ENCODE measurements at regions not wholly inside any gene's neighbourhood (a gene's known extent, or its start where the extent isn't known, plus 50 kb on each side); places are given as distances from the start of the nearest gene placed in this dataset.
"Not testable (repeated sequence)": the region's sequence is repeated elsewhere in the genome, so short reads cannot be mapped to it uniquely, and the experiment has no call there.

GRCh38 chr13:91052876-91053275 is 294.6 kb upstream of the MIR17HG start:
- in situ Hi-C loops (cut with HindIII; ENCODE audit: low sequenced_read_pairs): no loop called here

GRCh38 chr13:91053318-91054065 is 294.0 kb upstream of the MIR17HG start:
- in situ Hi-C loops (cut with HindIII; ENCODE audit: low sequenced_read_pairs): no loop called here

- in situ Hi-C loops (cut with HindIII; ENCODE audit: low sequenced_read_pairs): no loop called here
Observed at GRCh38 chr13:91054902-91055301, 292.6 kb upstream of the MIR17HG start.

GRCh38 chr13:91056746-91057145 is 290.7 kb upstream of the MIR17HG start:
- in situ Hi-C loops (cut with HindIII; ENCODE audit: low sequenced_read_pairs): no loop called here

GRCh38 chr13:91057507-91057906 is 290.0 kb upstream of the MIR17HG start:
- in situ Hi-C loops (cut with HindIII; ENCODE audit: low sequenced_read_pairs): not testable (repeated sequence)

GRCh38 chr13:91058066-91058465 is 289.4 kb upstream of the MIR17HG start:
- in situ Hi-C loops (cut with HindIII; ENCODE audit: low sequenced_read_pairs): no loop called here

- in situ Hi-C loops (cut with HindIII; ENCODE audit: low sequenced_read_pairs): no loop called here
Observed at GRCh38 chr13:91058919-91059318, 288.6 kb upstream of the MIR17HG start.

- in situ Hi-C loops (cut with HindIII; ENCODE audit: low sequenced_read_pairs): no loop called here
Observed at GRCh38 chr13:91066745-91067144, 280.7 kb upstream of the MIR17HG start.

GRCh38 chr13:91072486-91072885 is 275.0 kb upstream of the MIR17HG start:
- in situ Hi-C loops (cut with HindIII; ENCODE audit: low sequenced_read_pairs): no loop called here

GRCh38 chr13:91074091-91074490 is 273.4 kb upstream of the MIR17HG start:
- in situ Hi-C loops (cut with HindIII; ENCODE audit: low sequenced_read_pairs): no loop called here

- in situ Hi-C loops (cut with HindIII; ENCODE audit: low sequenced_read_pairs): no loop called here
Observed at GRCh38 chr13:91076830-91077229, 270.7 kb upstream of the MIR17HG start.

- in situ Hi-C loops (cut with HindIII; ENCODE audit: low sequenced_read_pairs): no loop called here
Observed at GRCh38 chr13:91078093-91078679, 269.3 kb upstream of the MIR17HG start.

- in situ Hi-C loops (cut with HindIII; ENCODE audit: low sequenced_read_pairs): no loop called here
Observed at GRCh38 chr13:91079176-91079575, 268.3 kb upstream of the MIR17HG start.

GRCh38 chr13:91085127-91085526 is 262.4 kb upstream of the MIR17HG start:
- in situ Hi-C loops (cut with HindIII; ENCODE audit: low sequenced_read_pairs): no loop called here

- in situ Hi-C loops (cut with HindIII; ENCODE audit: low sequenced_read_pairs): no loop called here
Observed at GRCh38 chr13:91086936-91087716, 260.4 kb upstream of the MIR17HG start.

GRCh38 chr13:91097269-91097668 is 250.2 kb upstream of the MIR17HG start:
- in situ Hi-C loops (cut with HindIII; ENCODE audit: low sequenced_read_pairs): no loop called here

GRCh38 chr13:91099877-91100276 is 247.6 kb upstream of the MIR17HG start:
- in situ Hi-C loops (cut with HindIII; ENCODE audit: low sequenced_read_pairs): no loop called here

- in situ Hi-C loops (cut with HindIII; ENCODE audit: low sequenced_read_pairs): no loop called here
Observed at GRCh38 chr13:91100944-91101343, 246.5 kb upstream of the MIR17HG start.

GRCh38 chr13:91101381-91101780 is 246.1 kb upstream of the MIR17HG start:
- in situ Hi-C loops (cut with HindIII; ENCODE audit: low sequenced_read_pairs): no loop called here

- in situ Hi-C loops (cut with HindIII; ENCODE audit: low sequenced_read_pairs): no loop called here
Observed at GRCh38 chr13:91105270-91105669, 242.2 kb upstream of the MIR17HG start.

GRCh38 chr13:91106565-91106964 is 240.9 kb upstream of the MIR17HG start:
- in situ Hi-C loops (cut with HindIII; ENCODE audit: low sequenced_read_pairs): no loop called here

GRCh38 chr13:91108315-91108714 is 239.2 kb upstream of the MIR17HG start:
- in situ Hi-C loops (cut with HindIII; ENCODE audit: low sequenced_read_pairs): no loop called here
